HCT116 (cell line): ENCODE measurements at regions not wholly inside any gene's neighbourhood (a gene's known extent, or its start where the extent isn't known, plus 50 kb on each side); places are given as distances from the start of the nearest gene placed in this dataset.

ENCODE experiments used
- ATAC-seq: fragments of 200-7000 bp; cut with Tn5 transposase; 2 replicates; pipeline ENCODE4 v1.9.1; 2020; ENCODE audit warnings: mild to moderate bottlenecking, moderate library complexity
- BruUV-seq: library from RNA; stranded (reverse); fragments of 400-500 nt; replicated peaks from 2 replicates; lab custom pipeline; 2021; lab: Mats Ljungman, UMichigan
- CTCF ChIA-PET: fragments of 300-600 bp; sonication (Branson Sonifier 250); formaldehyde crosslinking; loops from one replicate; lab custom pipeline; 2021; ENCODE audit warnings: antibody characterized with exemption; lab: Charles Lee
- POLR2A ChIA-PET: fragments of 300-600, 350-600 bp; sonication (Branson Sonifier 250); formaldehyde crosslinking; loops from one replicate; lab custom pipeline; 2021; ENCODE audit warnings: antibody characterized with exemption; lab: Charles Lee
- RAD21 ChIA-PET, 2 experiments: fragments of 300-600 bp; sonication (Branson Sonifier 250); formaldehyde crosslinking; loops; one replicate each; lab custom pipeline; 2023; ENCODE audit warnings: low total read pairs in 2 of 2; ENCODE audit not compliant: uncharacterized antibody in 2 of 2, unreplicated experiment in 2 of 2, low non-redundant PET in 1 of 2; lab: Charles Lee
- DNase-seq: peaks from one replicate; pipeline ENCODE4 v3.0.0-alpha.2; 2010; ENCODE audit warnings: low read depth, low spot score
- H2AFZ ChIP-seq: fragments of 200-600 bp; shearing (Covaris generic), sonication (generic); 2 replicates; pipeline ENCODE4 v1.6.1; 2017; ENCODE audit warnings: low read depth, mixed run types, mixed read lengths, antibody characterized with exemption, low read length; ENCODE audit not compliant: poor library complexity, severe bottlenecking
- H3K27ac ChIP-seq: 2 replicates; pipeline ENCODE4 v1.5.1; 2012; ENCODE audit warnings: low read depth, low read length
- H3K27me3 ChIP-seq: fragments of 200-600 bp; sonication (generic); 2 replicates; pipeline ENCODE4 v1.6.1; 2016; ENCODE audit warnings: mixed run types, low read length, mixed read lengths; ENCODE audit not compliant: insufficient read depth
- H3K36me3 ChIP-seq, 2 experiments: fragments of 200-500 bp in 1 of 2; fragments of 200-600 bp in 1 of 2; sonication (Bioruptor generic) in 1 of 2; sonication (generic) in 1 of 2; 2 replicates each; pipeline versions ENCODE4 v1.5.1 to v1.6.1; 2014 to 2016; ENCODE audit warnings: low read length in 2 of 2, inconsistent platforms in 1 of 2, mixed read lengths in 1 of 2, mixed run types in 1 of 2; ENCODE audit not compliant: insufficient read depth in 2 of 2, control insufficient read depth in 1 of 2
- H3K4me1 ChIP-seq, 2 experiments: fragments of 200-600 bp in 1 of 2; sonication (generic) in 1 of 2; 2 replicates each; pipeline versions ENCODE4 v1.5.1 to v1.6.1; 2012 to 2017; ENCODE audit warnings: low read length in 2 of 2, inconsistent platforms in 1 of 2, mild to moderate bottlenecking in 1 of 2, mixed read lengths in 1 of 2, mixed run types in 1 of 2, moderate library complexity in 1 of 2; ENCODE audit not compliant: insufficient read depth in 2 of 2, control insufficient read depth in 1 of 2
- H3K4me2 ChIP-seq: fragments of 200-600 bp; sonication (generic); 2 replicates; pipeline ENCODE4 v1.6.1; 2017; ENCODE audit warnings: mixed run types, low read length, mixed read lengths
- H3K4me3 ChIP-seq, 2 experiments: fragments of 200-600 bp in 1 of 2; sonication (generic) in 1 of 2; replicated peaks in 1 of 2; 2 replicates each; pipeline ENCODE4 v1.5.1; 2011 to 2016; ENCODE audit warnings: low read length in 2 of 2, control low read depth in 1 of 2, low read depth in 1 of 2, mild to moderate bottlenecking in 1 of 2, mixed read lengths in 1 of 2, mixed run types in 1 of 2
- H3K79me2 ChIP-seq: fragments of 200-600 bp; sonication (generic); 2 replicates; pipeline ENCODE4 v1.6.1; 2017; ENCODE audit warnings: mild to moderate bottlenecking, mixed run types, low read length, moderate library complexity, mixed read lengths; ENCODE audit not compliant: insufficient read depth
- H3K9ac ChIP-seq: fragments of 200-600 bp; sonication (generic); 2 replicates; pipeline ENCODE4 v1.6.1; 2016; ENCODE audit warnings: low read length, mixed read lengths
- H3K9me2 ChIP-seq: fragments of 200-600 bp; sonication (generic), shearing (Covaris generic); 2 replicates; pipeline ENCODE4 v1.6.1; 2017; ENCODE audit warnings: mixed run types, mild to moderate bottlenecking, moderate library complexity; ENCODE audit not compliant: insufficient read depth
- H3K9me3 ChIP-seq, 2 experiments: fragments of 200-500 bp in 1 of 2; fragments of 200-600 bp in 1 of 2; sonication (Bioruptor generic) in 1 of 2; sonication (generic) in 1 of 2; 2 replicates each; pipeline ENCODE4 v1.6.1; 2014 to 2017; ENCODE audit warnings: low read length in 2 of 2, mixed read lengths in 2 of 2, inconsistent platforms in 1 of 2, low read depth in 1 of 2, mild to moderate bottlenecking in 1 of 2, mixed run types in 1 of 2, moderate library complexity in 1 of 2; ENCODE audit not compliant: control insufficient read depth in 1 of 2, insufficient read depth in 1 of 2
- H4K20me1 ChIP-seq: fragments of 200-600 bp; sonication (generic), shearing (Covaris generic); 2 replicates; pipeline ENCODE4 v1.6.1; 2017; ENCODE audit warnings: mixed run types, mild to moderate bottlenecking, moderate library complexity; ENCODE audit not compliant: insufficient read depth
- CBX3 ChIP-seq: IDR thresholded peaks from 2 replicates; pipeline ENCODE4 v1.6.1; 2012; ENCODE audit warnings: low read depth
- CEBPB ChIP-seq: IDR thresholded peaks from 2 replicates; pipeline ENCODE4 v1.6.1; 2012; ENCODE audit warnings: low read depth
- EGR1 ChIP-seq: IDR thresholded peaks from 2 replicates; pipeline ENCODE4 v1.6.1; 2012; ENCODE audit warnings: low read depth
- ELF1 ChIP-seq: IDR thresholded peaks from 2 replicates; pipeline ENCODE4 v1.6.1; 2012; ENCODE audit warnings: low read depth, borderline replicate concordance
- EZH2 ChIP-seq: fragments of 200-600 bp; sonication (generic); IDR thresholded peaks from 2 replicates; pipeline ENCODE4 v1.6.1; 2017; ENCODE audit warnings: antibody characterized with exemption, mixed run types
- FOSL1 ChIP-seq: IDR thresholded peaks from 2 replicates; pipeline ENCODE4 v1.6.1; 2012; ENCODE audit warnings: low read depth
- MAX ChIP-seq: IDR thresholded peaks from 2 replicates; pipeline ENCODE4 v1.6.1; 2012
- POLR2A ChIP-seq: IDR thresholded peaks from 2 replicates; pipeline ENCODE4 v1.7.0; 2011; ENCODE audit warnings: borderline replicate concordance; ENCODE audit not compliant: insufficient read depth, insufficient read length; ENCODE audit errors: extremely low read depth
- SIN3A ChIP-seq: IDR thresholded peaks from 2 replicates; pipeline ENCODE4 v1.6.1; 2012; ENCODE audit warnings: low read depth
- SRF ChIP-seq: IDR thresholded peaks from 2 replicates; pipeline ENCODE4 v1.6.1; 2012; ENCODE audit warnings: low read depth
- YY1 ChIP-seq: IDR thresholded peaks from 2 replicates; pipeline ENCODE4 v1.6.1; 2011; ENCODE audit warnings: low read length, low read depth, moderate library complexity, mild to moderate bottlenecking; ENCODE audit not compliant: insufficient replicate concordance; ENCODE audit errors: extremely low read depth
- ZFX ChIP-seq: fragments of 450-650 bp; IDR thresholded peaks from 2 replicates; pipeline ENCODE4 v1.6.1; 2017
- ZNF274 ChIP-seq: fragments of 200-500 bp; sonication (Bioruptor generic); IDR thresholded peaks from 2 replicates; pipeline ENCODE4 v1.6.1; 2014; ENCODE audit warnings: mild to moderate bottlenecking, low read depth, low read length, inconsistent platforms
- intact Hi-C: fragments of 100-400 bp; cut with micrococcal nuclease; formaldehyde crosslinking; loops from 2 replicates; pipeline ENCODE4 v1.10.0; 2022
- TF ChIP-seq, protein P1 (sequence below): IDR thresholded peaks from 2 replicates; pipeline ENCODE4 v1.6.1; 2011; ENCODE audit warnings: mild to moderate bottlenecking, low read length, moderate library complexity; ENCODE audit not compliant: insufficient replicate concordance; ENCODE audit errors: extremely low read depth
- TF ChIP-seq, protein P2 (sequence below): IDR thresholded peaks from 2 replicates; pipeline ENCODE4 v1.6.1; 2012; ENCODE audit warnings: low read depth
- TF ChIP-seq, protein P3 (sequence below): IDR thresholded peaks from 2 replicates; pipeline ENCODE4 v1.6.1; 2012

DNA sequence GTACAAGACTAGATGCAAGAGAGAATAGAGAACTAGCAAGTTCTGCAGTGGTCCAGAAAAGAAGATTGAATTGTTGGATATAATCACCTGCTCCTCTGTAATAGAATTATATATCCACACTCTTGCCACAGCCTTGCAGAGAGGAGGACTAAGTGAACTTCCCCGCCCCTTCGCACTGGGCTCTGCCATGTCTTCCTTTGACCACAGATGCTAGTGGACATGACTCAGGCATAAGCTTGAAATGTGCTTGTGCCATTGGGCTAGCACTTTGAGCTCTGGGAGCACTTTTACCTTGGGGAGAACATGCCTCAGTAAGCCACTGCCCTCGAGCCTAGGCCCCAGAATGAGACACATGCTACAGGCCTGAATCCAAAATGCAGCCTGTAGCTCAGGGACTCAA lies 113.5 kb upstream of the RASA1 start:
- DNase-seq (no peak), ATAC-seq (no peak)
- no peaks in the 10 kb centered on the region for H4K20me1 ChIP-seq
- H2AFZ ChIP-seq, result no peak overlapping the region
- no peak overlapping the region for H3K4me2 ChIP-seq
- intact Hi-C loops, result no loop called here
- peaks cover 0 to 8% of the 10 kb centered on the region in 2 experiments; a peak in 2 of 4 replicates for H3K4me1 ChIP-seq
- H3K9ac ChIP-seq, result no peak overlapping the region
- BruUV-seq, result no TSS peak
- TF ChIP-seq ZNF274 (no peak), FOSL1 (no peak), YY1 (no peak), CEBPB (no peak)
- TF ChIP-seq, protein P1, sequence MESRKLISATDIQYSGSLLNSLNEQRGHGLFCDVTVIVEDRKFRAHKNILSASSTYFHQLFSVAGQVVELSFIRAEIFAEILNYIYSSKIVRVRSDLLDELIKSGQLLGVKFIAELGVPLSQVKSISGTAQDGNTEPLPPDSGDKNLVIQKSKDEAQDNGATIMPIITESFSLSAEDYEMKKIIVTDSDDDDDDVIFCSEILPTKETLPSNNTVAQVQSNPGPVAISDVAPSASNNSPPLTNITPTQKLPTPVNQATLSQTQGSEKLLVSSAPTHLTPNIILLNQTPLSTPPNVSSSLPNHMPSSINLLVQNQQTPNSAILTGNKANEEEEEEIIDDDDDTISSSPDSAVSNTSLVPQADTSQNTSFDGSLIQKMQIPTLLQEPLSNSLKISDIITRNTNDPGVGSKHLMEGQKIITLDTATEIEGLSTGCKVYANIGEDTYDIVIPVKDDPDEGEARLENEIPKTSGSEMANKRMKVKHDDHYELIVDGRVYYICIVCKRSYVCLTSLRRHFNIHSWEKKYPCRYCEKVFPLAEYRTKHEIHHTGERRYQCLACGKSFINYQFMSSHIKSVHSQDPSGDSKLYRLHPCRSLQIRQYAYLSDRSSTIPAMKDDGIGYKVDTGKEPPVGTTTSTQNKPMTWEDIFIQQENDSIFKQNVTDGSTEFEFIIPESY, result no peak
- ChIA-PET POLR2A (no interaction called here), CTCF (no interaction called here), RAD21 (no interaction called here)
- no peaks in the 10 kb centered on the region for H3K9me2 ChIP-seq
- H3K9me3 ChIP-seq, result no peaks in the 10 kb centered on the region
- no peaks in the 10 kb centered on the region for H3K27me3 ChIP-seq
- no peaks in the 10 kb centered on the region for H3K79me2 ChIP-seq
- H3K36me3 ChIP-seq, result no peaks in the 10 kb centered on the region
- H3K27ac ChIP-seq, result no peak overlapping the region
- no peak overlapping the region for H3K4me3 ChIP-seq

DNA sequence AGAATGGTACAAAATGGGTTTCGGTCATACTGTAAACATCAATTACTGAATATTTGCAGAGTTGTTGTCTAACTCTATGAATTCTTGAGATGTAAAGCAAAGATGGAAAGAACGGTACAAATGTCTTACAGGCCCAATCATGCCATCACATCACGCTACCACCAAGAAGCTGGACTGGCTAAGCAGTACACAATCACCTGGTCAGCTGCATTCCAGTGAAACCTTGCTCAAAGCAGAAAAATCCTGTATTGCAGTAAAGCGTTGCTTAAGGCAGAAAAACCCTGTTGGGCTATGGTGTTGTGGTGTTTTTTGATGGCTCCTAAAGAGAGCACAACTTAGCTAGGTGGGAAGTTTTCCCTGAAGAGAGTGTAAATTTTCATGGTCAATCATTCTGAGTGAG lies 112.6 kb upstream of the RASA1 start:
- no peak overlapping the region for H3K27ac ChIP-seq
- no peaks in the 10 kb centered on the region for H4K20me1 ChIP-seq
- H3K4me3 ChIP-seq, result no peak overlapping the region
- ChIA-PET POLR2A (no interaction called here), RAD21 (no interaction called here), CTCF (no interaction called here)
- ATAC-seq (no peak), DNase-seq (no peak)
- H3K4me1 ChIP-seq, result peaks cover 0 to 8% of the 10 kb centered on the region in 2 experiments; a peak in 2 of 4 replicates
- no peaks in the 10 kb centered on the region for H3K36me3 ChIP-seq
- TF ChIP-seq POLR2A (no peak), MAX (no peak), CBX3 (no peak), ELF1 (no peak), ZNF274 (no peak), FOSL1 (no peak), EZH2 (no peak), EGR1 (no peak), SRF (no peak), SIN3A (no peak), ZFX (no peak)
- TF ChIP-seq, protein P2, sequence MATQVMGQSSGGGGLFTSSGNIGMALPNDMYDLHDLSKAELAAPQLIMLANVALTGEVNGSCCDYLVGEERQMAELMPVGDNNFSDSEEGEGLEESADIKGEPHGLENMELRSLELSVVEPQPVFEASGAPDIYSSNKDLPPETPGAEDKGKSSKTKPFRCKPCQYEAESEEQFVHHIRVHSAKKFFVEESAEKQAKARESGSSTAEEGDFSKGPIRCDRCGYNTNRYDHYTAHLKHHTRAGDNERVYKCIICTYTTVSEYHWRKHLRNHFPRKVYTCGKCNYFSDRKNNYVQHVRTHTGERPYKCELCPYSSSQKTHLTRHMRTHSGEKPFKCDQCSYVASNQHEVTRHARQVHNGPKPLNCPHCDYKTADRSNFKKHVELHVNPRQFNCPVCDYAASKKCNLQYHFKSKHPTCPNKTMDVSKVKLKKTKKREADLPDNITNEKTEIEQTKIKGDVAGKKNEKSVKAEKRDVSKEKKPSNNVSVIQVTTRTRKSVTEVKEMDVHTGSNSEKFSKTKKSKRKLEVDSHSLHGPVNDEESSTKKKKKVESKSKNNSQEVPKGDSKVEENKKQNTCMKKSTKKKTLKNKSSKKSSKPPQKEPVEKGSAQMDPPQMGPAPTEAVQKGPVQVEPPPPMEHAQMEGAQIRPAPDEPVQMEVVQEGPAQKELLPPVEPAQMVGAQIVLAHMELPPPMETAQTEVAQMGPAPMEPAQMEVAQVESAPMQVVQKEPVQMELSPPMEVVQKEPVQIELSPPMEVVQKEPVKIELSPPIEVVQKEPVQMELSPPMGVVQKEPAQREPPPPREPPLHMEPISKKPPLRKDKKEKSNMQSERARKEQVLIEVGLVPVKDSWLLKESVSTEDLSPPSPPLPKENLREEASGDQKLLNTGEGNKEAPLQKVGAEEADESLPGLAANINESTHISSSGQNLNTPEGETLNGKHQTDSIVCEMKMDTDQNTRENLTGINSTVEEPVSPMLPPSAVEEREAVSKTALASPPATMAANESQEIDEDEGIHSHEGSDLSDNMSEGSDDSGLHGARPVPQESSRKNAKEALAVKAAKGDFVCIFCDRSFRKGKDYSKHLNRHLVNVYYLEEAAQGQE, result no peak
- TF ChIP-seq, protein P3, sequence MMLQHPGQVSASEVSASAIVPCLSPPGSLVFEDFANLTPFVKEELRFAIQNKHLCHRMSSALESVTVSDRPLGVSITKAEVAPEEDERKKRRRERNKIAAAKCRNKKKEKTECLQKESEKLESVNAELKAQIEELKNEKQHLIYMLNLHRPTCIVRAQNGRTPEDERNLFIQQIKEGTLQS, result no peak
- no peaks in the 10 kb centered on the region for H3K27me3 ChIP-seq
- intact Hi-C loops, result no loop called here
- H3K9me3 ChIP-seq, result no peaks in the 10 kb centered on the region
- no peak overlapping the region for H2AFZ ChIP-seq
- no peak overlapping the region for H3K4me2 ChIP-seq
- no peaks in the 10 kb centered on the region for H3K9me2 ChIP-seq
- BruUV-seq, result no TSS peak
- H3K9ac ChIP-seq, result no peak overlapping the region
- H3K79me2 ChIP-seq, result no peaks in the 10 kb centered on the region
